Esophagus squamous epithelium (tissue), 4 donors: ENCODE measurements at regions not wholly inside any gene's neighbourhood (a gene's known extent, or its start where the extent isn't known, plus 50 kb on each side); places are given as distances from the start of the nearest gene placed in this dataset.

Experiments used
- CTCF ChIP-seq, 6 experiments: fragments of 450-650 bp in 4 of 6; fragments of 200-600 bp in 2 of 6; sonication (generic) in 2 of 6; IDR thresholded peaks; one replicate each; pipeline ENCODE4 v1.5.1; 2016 to 2019; ENCODE audit warnings: antibody characterized with exemption in 6 of 6, mild to moderate bottlenecking in 4 of 6, moderate library complexity in 4 of 6
- POLR2A ChIP-seq, 4 donors: fragments of 450-650 bp; IDR thresholded peaks; one replicate each; pipeline ENCODE4 v1.6.1; 2017; ENCODE audit warnings: antibody characterized with exemption in 4 of 4, mild to moderate bottlenecking in 4 of 4, moderate library complexity in 3 of 4

- TF ChIP-seq CTCF (IDR thresholded peaks at IDR 0.05) (no peak), POLR2A (IDR thresholded peaks at IDR 0.05) (no peak)
Observed at GRCh38 chr5:86427158-86427557, 190.6 kb upstream of the COX7C start.
